Central memory CD8-positive, alpha-beta T cell (primary cell): ENCODE measurements at regions not wholly inside any gene's neighbourhood (a gene's known extent, or its start where the extent isn't known, plus 50 kb on each side); places are given as distances from the start of the nearest gene placed in this dataset.
"Not testable (repeated sequence)": the region's sequence is repeated elsewhere in the genome, so short reads cannot be mapped to it uniquely, and the experiment has no call there.

Experiments used
- ATAC-seq: fragments of 150-1000 bp; cut with Tn5 transposase; replicated peaks from 2 replicates; pipeline ENCODE4 v1.10.0; 2022; ENCODE audit warnings: mild to moderate bottlenecking, moderate FRiP score, moderate number of reproducible peaks; ENCODE audit not compliant: poor library complexity, severe bottlenecking; ENCODE audit errors: extremely low read depth
- DNase-seq, 2 donors: peaks; one replicate each; pipeline ENCODE4 v3.0.0; 2021; ENCODE audit warnings: low spot score in 2 of 2
- H3K27ac Mint-ChIP-seq: one replicate; pipeline ENCODE4 v1.8.0; 2022; ENCODE audit warnings: low read depth, mild to moderate bottlenecking, moderate library complexity, mixed read lengths
- H3K27me3 Mint-ChIP-seq: one replicate; pipeline ENCODE4 v1.8.0; 2022; ENCODE audit warnings: mixed read lengths
- H3K36me3 Mint-ChIP-seq: one replicate; pipeline ENCODE4 v1.8.0; 2022; ENCODE audit warnings: mild to moderate bottlenecking, moderate library complexity, mixed read lengths; ENCODE audit not compliant: insufficient read depth
- H3K4me1 Mint-ChIP-seq: one replicate; pipeline ENCODE4 v1.8.0; 2022; ENCODE audit warnings: mixed read lengths
- H3K4me3 Mint-ChIP-seq: one replicate; pipeline ENCODE4 v1.8.0; 2022; ENCODE audit warnings: mild to moderate bottlenecking, moderate library complexity, mixed read lengths
- H3K9me3 Mint-ChIP-seq: one replicate; pipeline ENCODE4 v1.8.0; 2022; ENCODE audit warnings: mixed read lengths

GRCh38 chr13:85174291-85174690, 624.9 kb downstream of the SLITRK6 start:
- no peaks in the 10 kb centered on the region for H3K27me3 Mint-ChIP-seq
- no peak for ATAC-seq
- H3K27ac Mint-ChIP-seq = no peak overlapping the region
- no peak for DNase-seq
- no peaks in the 10 kb centered on the region for H3K4me1 Mint-ChIP-seq
- H3K9me3 Mint-ChIP-seq = peaks cover 20% of the 10 kb centered on the region
- H3K36me3 Mint-ChIP-seq = no peaks in the 10 kb centered on the region
- H3K4me3 Mint-ChIP-seq = no peak overlapping the region

- no peaks in the 10 kb centered on the region for H3K36me3 Mint-ChIP-seq
- H3K9me3 Mint-ChIP-seq = peaks cover 24% of the 10 kb centered on the region
- DNase-seq (no peak), ATAC-seq (no peak)
- H3K27me3 Mint-ChIP-seq = no peaks in the 10 kb centered on the region
- no peaks in the 10 kb centered on the region for H3K4me1 Mint-ChIP-seq
- H3K27ac Mint-ChIP-seq = no peak overlapping the region
- H3K4me3 Mint-ChIP-seq = no peak overlapping the region
Measured at GRCh38 chr13:85170372-85170771, 628.8 kb downstream of the SLITRK6 start.

- Mint-ChIP-seq H3K4me3 (no peak overlapping the region), H3K27me3 (no peaks in the 10 kb centered on the region), H3K9me3 (peaks cover 34% of the 10 kb centered on the region), H3K4me1 (no peaks in the 10 kb centered on the region), H3K27ac (no peak overlapping the region), H3K36me3 (no peaks in the 10 kb centered on the region)
- DNase-seq (no peak), ATAC-seq (no peak)
Measured at GRCh38 chr13:85166891-85167290, 632.3 kb downstream of the SLITRK6 start.

- Mint-ChIP-seq H3K4me1 (no peaks in the 10 kb centered on the region), H3K27ac (no peak overlapping the region), H3K4me3 (no peak overlapping the region), H3K27me3 (no peaks in the 10 kb centered on the region), H3K9me3 (peaks cover 25% of the 10 kb centered on the region), H3K36me3 (no peaks in the 10 kb centered on the region)
- ATAC-seq (no peak), DNase-seq (no peak)
Measured at GRCh38 chr13:85163063-85163462, 636.2 kb downstream of the SLITRK6 start.

- ATAC-seq = no peak
- Mint-ChIP-seq H3K27ac (no peak overlapping the region), H3K36me3 (no peaks in the 10 kb centered on the region), H3K4me1 (no peaks in the 10 kb centered on the region), H3K4me3 (no peak overlapping the region), H3K9me3 (peaks cover 8% of the 10 kb centered on the region), H3K27me3 (no peaks in the 10 kb centered on the region)
- DNase-seq = no peak
Measured at GRCh38 chr13:85148009-85148408, 651.2 kb downstream of the SLITRK6 start.

GRCh38 chr13:85142351-85142927, 656.8 kb downstream of the SLITRK6 start:
- H3K27ac Mint-ChIP-seq = no peak overlapping the region
- ATAC-seq (no peak), DNase-seq (no peak)
- H3K9me3 Mint-ChIP-seq = peaks cover 23% of the 10 kb centered on the region
- H3K36me3 Mint-ChIP-seq = no peaks in the 10 kb centered on the region
- H3K27me3 Mint-ChIP-seq = no peaks in the 10 kb centered on the region
- no peaks in the 10 kb centered on the region for H3K4me1 Mint-ChIP-seq
- no peak overlapping the region for H3K4me3 Mint-ChIP-seq

GRCh38 chr13:85141401-85141800, 657.8 kb downstream of the SLITRK6 start:
- no peaks in the 10 kb centered on the region for H3K4me1 Mint-ChIP-seq
- ATAC-seq (no peak), DNase-seq (no peak)
- H3K4me3 Mint-ChIP-seq = no peak overlapping the region
- no peak overlapping the region for H3K27ac Mint-ChIP-seq
- no peaks in the 10 kb centered on the region for H3K36me3 Mint-ChIP-seq
- H3K27me3 Mint-ChIP-seq = no peaks in the 10 kb centered on the region
- H3K9me3 Mint-ChIP-seq = peaks cover 23% of the 10 kb centered on the region

- no peak for DNase-seq
- peaks cover 23% of the 10 kb centered on the region for H3K9me3 Mint-ChIP-seq
- H3K4me3 Mint-ChIP-seq = no peak overlapping the region
- H3K27ac Mint-ChIP-seq = no peak overlapping the region
- no peaks in the 10 kb centered on the region for H3K4me1 Mint-ChIP-seq
- ATAC-seq = no peak
- H3K36me3 Mint-ChIP-seq = no peaks in the 10 kb centered on the region
- no peaks in the 10 kb centered on the region for H3K27me3 Mint-ChIP-seq
Measured at GRCh38 chr13:85140192-85140591, 659.0 kb downstream of the SLITRK6 start.

GRCh38 chr13:85137516-85137915, 661.7 kb downstream of the SLITRK6 start:
- Mint-ChIP-seq H3K9me3 (peaks cover 21% of the 10 kb centered on the region), H3K27me3 (no peaks in the 10 kb centered on the region), H3K36me3 (no peaks in the 10 kb centered on the region), H3K4me1 (no peaks in the 10 kb centered on the region), H3K27ac (no peak overlapping the region), H3K4me3 (no peak overlapping the region)
- DNase-seq (no peak), ATAC-seq (no peak)

- ATAC-seq (no peak), DNase-seq (no peak)
- H3K27ac Mint-ChIP-seq = no peak overlapping the region
Measured at GRCh38 chr13:85132986-85133385, 666.2 kb downstream of the SLITRK6 start.

GRCh38 chr13:85123501-85123900, 675.7 kb downstream of the SLITRK6 start:
- not testable (repeated sequence) for H3K4me3 Mint-ChIP-seq, H3K9me3 Mint-ChIP-seq, H3K27me3 Mint-ChIP-seq, H3K27ac Mint-ChIP-seq, H3K36me3 Mint-ChIP-seq, ATAC-seq, DNase-seq, H3K4me1 Mint-ChIP-seq

More at GRCh38 chr13:85132986-85133385, 666.2 kb downstream of the SLITRK6 start:
- peaks cover 2% of the 10 kb centered on the region for H3K36me3 Mint-ChIP-seq
- no peaks in the 10 kb centered on the region for H3K4me1 Mint-ChIP-seq
- H3K27me3 Mint-ChIP-seq = no peaks in the 10 kb centered on the region
- peaks cover 6% of the 10 kb centered on the region for H3K9me3 Mint-ChIP-seq
- H3K4me3 Mint-ChIP-seq = no peak overlapping the region

GRCh38 chr13:85108356-85108755, 690.9 kb downstream of the SLITRK6 start:
- DNase-seq (no peak), ATAC-seq (no peak)
- Mint-ChIP-seq H3K4me3 (no peak overlapping the region), H3K4me1 (no peaks in the 10 kb centered on the region), H3K27me3 (no peaks in the 10 kb centered on the region), H3K36me3 (peaks cover 2% of the 10 kb centered on the region), H3K27ac (no peak overlapping the region), H3K9me3 (peaks cover 4% of the 10 kb centered on the region)

- Mint-ChIP-seq H3K27ac (no peak overlapping the region), H3K4me3 (no peak overlapping the region), H3K4me1 (no peaks in the 10 kb centered on the region), H3K9me3 (peaks cover 25% of the 10 kb centered on the region), H3K36me3 (no peaks in the 10 kb centered on the region), H3K27me3 (no peaks in the 10 kb centered on the region)
- no peak for ATAC-seq
- no peak for DNase-seq
Measured at GRCh38 chr13:85099245-85099644, 700.0 kb downstream of the SLITRK6 start.
